Naive B cell (primary cell): ENCODE measurements at regions not wholly inside any gene's neighbourhood (a gene's known extent, or its start where the extent isn't known, plus 50 kb on each side); places are given as distances from the start of the nearest gene placed in this dataset.
A peak's percentile ranks its signal among the peaks of the same experiment; 100 is the strongest.

ENCODE experiments used
- ATAC-seq, 2 donors: fragments of 150-1000 bp; cut with Tn5 transposase; 2 replicates each; pipeline ENCODE4 v1.10.0; 2021; ENCODE audit warnings: low read depth in 2 of 2, mild to moderate bottlenecking in 2 of 2, moderate library complexity in 2 of 2
- DNase-seq: peaks from one replicate; pipeline ENCODE4 v3.0.0; 2022
- H3K27ac Mint-ChIP-seq, 6 donors: one replicate each; pipeline ENCODE4 v1.8.0; 2020 to 2022; ENCODE audit warnings: mild to moderate bottlenecking in 6 of 6, mixed read lengths in 6 of 6, moderate library complexity in 5 of 6, inconsistent platforms in 2 of 6
- H3K27me3 Mint-ChIP-seq, 3 donors: one replicate each; pipeline ENCODE4 v1.8.0; 2021 to 2022; ENCODE audit warnings: mixed read lengths in 3 of 3, mild to moderate bottlenecking in 1 of 3
- H3K36me3 Mint-ChIP-seq, 2 donors: one replicate each; pipeline ENCODE4 v1.8.0; 2020 to 2022; ENCODE audit warnings: mixed read lengths in 2 of 2, inconsistent platforms in 1 of 2, mild to moderate bottlenecking in 1 of 2
- H3K4me1 Mint-ChIP-seq, 3 donors: one replicate each; pipeline ENCODE4 v1.8.0; 2020 to 2022; ENCODE audit warnings: mixed read lengths in 3 of 3, inconsistent platforms in 1 of 3, mild to moderate bottlenecking in 1 of 3, moderate library complexity in 1 of 3
- H3K4me3 Mint-ChIP-seq, 8 donors: one replicate each; pipeline ENCODE4 v1.8.0; 2020 to 2022; ENCODE audit warnings: mild to moderate bottlenecking in 8 of 8, mixed read lengths in 8 of 8, moderate library complexity in 8 of 8, inconsistent platforms in 2 of 8
- H3K9me3 Mint-ChIP-seq, 7 donors: one replicate each; pipeline ENCODE4 v1.8.0; 2020 to 2022; ENCODE audit warnings: mixed read lengths in 7 of 7, mild to moderate bottlenecking in 5 of 7, inconsistent platforms in 2 of 7, moderate library complexity in 1 of 7

DNA sequence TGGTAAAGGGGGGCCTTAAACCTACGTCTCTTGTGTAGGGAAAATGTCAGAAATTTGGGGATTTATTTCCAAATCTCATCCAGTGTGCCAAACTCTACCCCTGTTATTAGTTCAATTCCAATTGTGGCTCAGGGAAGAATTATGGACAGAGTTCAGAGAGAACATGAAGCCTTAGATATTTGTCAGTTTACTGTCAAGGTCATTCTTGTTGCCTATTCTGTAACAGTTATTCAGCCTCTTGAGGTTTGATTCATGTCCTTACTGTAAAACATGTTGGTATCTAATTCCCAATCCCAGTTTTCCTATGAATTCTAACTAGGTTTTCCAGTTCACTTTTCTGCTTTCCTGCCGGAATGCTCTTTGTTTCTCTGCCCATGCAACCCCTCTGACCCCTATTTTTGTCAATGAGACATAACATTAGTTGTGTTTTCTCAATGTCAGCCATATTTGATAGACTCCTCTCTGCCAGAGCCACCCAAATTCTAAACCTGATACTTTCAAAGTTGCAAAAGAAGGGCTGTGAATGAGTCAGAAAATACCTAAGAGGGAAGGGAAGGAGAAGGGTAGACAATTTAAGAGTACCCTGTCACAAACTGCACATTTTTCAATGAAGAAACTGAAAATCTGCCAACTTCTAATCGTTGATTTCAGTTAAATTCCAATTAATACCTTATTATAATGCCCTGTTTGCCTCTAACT lies 52.4 kb downstream of the ATOSA start:
- H3K4me1 Mint-ChIP-seq = peaks cover 5 to 13% (median 12%) of the 10 kb centered on the region in 3 donors
- H3K4me3 Mint-ChIP-seq = no peak overlapping the region
- no peaks in the 10 kb centered on the region for H3K9me3 Mint-ChIP-seq
- no peaks in the 10 kb centered on the region for H3K27me3 Mint-ChIP-seq
- DNase-seq = no peak
- no peak for ATAC-seq
- H3K36me3 Mint-ChIP-seq = peaks cover 22 to 25% of the 10 kb centered on the region in 2 donors
- H3K27ac Mint-ChIP-seq = peak overlapping the region in 3 of 6 donors; percentile 1 to 56 (median 15)

DNA sequence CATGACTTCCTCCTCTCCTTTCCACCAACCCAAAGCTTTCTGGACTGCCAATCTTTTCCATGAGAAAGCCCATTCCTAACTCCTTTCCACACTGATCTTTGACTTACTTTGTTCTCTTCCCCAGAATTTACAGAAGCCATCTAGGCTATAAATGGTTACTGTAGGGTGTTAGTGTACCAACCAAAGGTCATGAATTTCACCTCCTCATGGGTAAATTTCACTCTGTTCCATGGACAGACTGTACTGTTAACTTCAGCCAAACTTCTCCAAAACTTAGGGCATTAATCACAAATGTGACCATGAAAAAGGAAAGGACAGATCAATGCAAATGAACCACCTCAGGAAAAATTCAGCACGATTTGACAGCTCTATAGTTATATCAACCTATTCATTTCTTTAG lies 54.9 kb downstream of the ATOSA start:
- Mint-ChIP-seq H3K4me3 (no peak overlapping the region), H3K36me3 (peaks cover 25 to 29% of the 10 kb centered on the region in 2 donors), H3K27me3 (no peaks in the 10 kb centered on the region), H3K9me3 (no peaks in the 10 kb centered on the region), H3K4me1 (peaks cover 0 to 12% (median 7%) of the 10 kb centered on the region in 3 donors), H3K27ac (peak overlapping the region in 4 of 6 donors; percentile 12 to 58 (median 56))
- no peak for DNase-seq
- no peak for ATAC-seq

DNA sequence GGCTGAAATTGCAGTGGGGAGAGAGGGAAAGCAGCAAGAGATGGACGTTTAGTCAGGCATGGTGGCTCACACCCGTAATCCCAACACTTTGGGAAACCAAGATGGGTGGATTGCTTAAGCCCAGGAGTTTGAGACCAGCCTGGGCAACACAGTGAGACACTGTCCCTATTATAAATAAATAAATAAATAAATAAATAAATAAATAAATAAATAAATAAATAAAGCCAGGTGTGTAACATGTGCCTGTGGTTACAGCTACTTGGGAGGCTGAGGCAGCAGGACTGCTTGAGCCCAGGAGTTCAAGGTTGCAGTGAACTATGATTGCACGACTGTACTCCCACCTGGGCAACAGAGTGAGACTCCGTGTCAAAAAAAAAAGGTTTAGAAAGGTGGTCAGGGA lies 54.0 kb upstream of the ARPP19 start:
- H3K4me3 Mint-ChIP-seq = no peak overlapping the region
- ATAC-seq (no peak), DNase-seq (no peak)
- peaks cover 3 to 12% (median 7%) of the 10 kb centered on the region in 3 donors for H3K4me1 Mint-ChIP-seq
- no peaks in the 10 kb centered on the region for H3K9me3 Mint-ChIP-seq
- H3K27ac Mint-ChIP-seq = peak overlapping the region in 3 of 6 donors; percentile 18 to 63 (median 20)
- peaks cover 23 to 25% of the 10 kb centered on the region in 2 donors for H3K36me3 Mint-ChIP-seq
- H3K27me3 Mint-ChIP-seq = no peaks in the 10 kb centered on the region

DNA sequence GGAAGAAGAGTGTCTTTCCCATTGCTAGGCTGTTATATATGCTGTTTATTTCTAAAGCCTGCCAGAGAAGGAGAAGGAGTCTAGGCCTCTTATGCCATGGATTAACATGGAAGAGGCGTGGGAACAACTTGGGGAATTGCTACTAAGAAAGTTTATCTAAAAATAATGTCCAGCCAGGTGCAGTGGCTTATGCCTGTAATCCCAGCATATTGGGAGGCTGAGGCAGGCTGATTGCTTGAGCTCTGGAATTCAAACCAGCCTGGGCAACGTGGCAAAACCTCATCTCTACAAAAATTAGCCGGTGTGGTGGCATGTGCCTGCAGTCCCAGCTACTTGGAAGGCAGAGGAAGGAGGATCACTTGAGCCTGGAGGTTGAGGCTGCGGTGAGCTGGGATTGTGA lies 51.7 kb upstream of the ARPP19 start:
- H3K36me3 Mint-ChIP-seq = peaks cover 17 to 19% of the 10 kb centered on the region in 2 donors

More for the DNA sequence above, 51.7 kb upstream of the ARPP19 start:
- Mint-ChIP-seq H3K27ac (peak overlapping the region in 2 of 6 donors; percentile 39 to 61), H3K4me1 (peaks cover 3 to 7% (median 5%) of the 10 kb centered on the region in 3 donors), H3K9me3 (no peaks in the 10 kb centered on the region), H3K27me3 (no peaks in the 10 kb centered on the region), H3K4me3 (no peak overlapping the region)
- ATAC-seq (no peak), DNase-seq (no peak)
